Hematopoietic multipotent progenitor cell treated with erythropoietin and hydrocortisone succinate and interleukin-3 and kit ligand, for 17 days (in vitro differentiated cells): ENCODE measurements at regions not wholly inside any gene's neighbourhood (a gene's known extent, or its start where the extent isn't known, plus 50 kb on each side); places are given as distances from the start of the nearest gene placed in this dataset.

Experiments used
- DNase-seq: peaks from one replicate; pipeline ENCODE4 v3.0.0-alpha.2; 2015; ENCODE audit warnings: low spot score

DNA sequence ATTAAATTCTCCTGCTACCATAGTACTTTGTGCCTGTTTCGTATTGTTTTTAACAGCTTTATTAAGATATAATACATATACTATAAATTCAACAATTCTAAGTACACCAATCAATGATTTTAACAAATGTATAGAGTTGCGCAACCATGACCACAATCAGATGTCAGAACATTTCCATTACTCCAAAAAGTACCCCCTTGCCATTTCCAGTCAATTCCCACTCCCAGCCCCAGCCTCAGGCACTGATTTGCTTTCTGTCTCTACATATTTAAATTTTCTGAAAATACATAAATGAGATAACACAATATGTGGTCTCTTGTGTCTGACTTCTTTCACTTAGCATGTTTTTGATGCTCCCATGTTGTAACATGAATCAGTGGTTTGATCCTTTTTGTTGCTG is 193.9 kb downstream of the FIGN start:
- no peak for DNase-seq

DNA sequence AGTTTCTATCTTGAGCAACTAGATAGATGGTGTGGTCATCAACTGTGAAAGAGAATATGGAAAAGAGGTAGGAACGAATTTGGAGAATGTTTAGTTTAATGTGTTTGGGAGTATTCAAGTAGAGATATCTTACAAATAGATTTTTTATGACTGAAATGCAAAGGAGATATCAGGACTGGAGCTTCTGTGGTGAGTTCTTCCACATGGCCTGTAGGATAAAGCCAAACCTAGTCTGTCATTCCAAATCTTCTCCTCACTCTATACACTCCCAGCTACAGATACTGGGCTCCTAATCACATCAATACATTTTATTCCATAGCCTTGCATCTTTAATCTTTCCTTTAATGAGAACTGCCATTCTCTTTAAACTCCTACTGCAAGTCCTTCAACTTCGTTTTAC is 194.3 kb downstream of the FIGN start:
- DNase-seq, result no peak

DNA sequence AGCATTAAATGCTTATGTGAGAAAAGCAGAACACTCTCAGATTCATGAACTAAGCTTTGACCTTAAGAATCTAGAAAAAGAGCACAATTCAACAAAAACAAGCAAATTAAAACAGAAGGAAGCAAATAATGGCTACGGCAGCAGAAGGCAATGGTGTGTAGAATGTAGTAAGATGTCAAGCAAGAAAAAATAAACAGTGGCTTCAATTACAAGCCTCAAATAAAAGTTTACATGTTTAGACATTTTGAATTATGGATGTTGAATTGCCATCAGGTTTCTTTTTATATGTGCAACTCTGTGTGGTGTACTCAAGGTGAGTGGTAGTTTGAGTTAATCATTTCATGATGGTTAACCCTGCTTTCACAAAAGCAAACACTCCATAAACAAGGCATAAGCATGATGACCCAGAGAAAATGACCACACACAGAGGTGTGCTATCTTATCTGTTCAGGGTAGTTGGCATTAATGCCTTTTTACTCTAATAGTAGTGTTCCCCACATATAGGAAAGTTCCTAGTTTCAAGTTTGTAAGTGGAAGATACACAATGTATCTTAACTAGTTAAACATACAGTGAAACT is 207.1 kb downstream of the FIGN start:
- no peak for DNase-seq

DNA sequence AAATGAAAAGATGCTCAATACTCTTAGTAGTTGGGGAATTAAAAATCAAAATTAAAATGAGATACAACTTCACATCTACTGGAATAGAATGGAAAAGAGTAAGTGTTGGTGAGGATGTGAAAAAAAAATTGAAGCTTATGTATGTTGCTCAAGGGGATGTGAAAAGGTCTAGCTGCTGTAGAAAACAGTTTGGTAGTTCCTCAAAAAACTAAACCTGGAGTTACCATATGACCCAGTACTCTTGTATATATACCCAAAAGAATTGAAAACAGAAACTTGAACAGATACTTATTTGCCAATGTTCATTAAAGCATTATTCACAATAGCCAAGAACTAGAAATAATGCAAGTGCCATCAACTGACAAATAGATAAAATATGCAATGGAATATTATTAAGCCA is 208.4 kb downstream of the FIGN start:
- DNase-seq, result no peak

DNA sequence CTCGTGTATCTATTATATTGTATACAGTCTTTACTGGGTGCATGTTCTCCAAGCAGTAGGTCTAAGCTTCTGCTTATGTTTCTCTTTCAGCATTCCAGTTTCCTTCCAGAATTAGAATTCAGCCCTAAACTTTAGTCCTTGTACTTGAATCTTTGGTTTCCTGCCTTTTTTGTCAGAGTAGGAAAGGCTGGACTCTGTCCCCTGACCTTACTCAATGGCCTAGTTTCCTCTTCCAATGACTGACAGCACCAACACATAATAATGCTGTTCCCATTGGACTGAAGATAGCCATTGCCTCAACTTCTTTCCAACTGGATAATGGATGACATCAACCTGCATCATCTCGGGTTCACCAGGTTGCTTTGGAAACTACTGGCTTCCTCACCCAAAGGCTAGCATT is 217.0 kb downstream of the FIGN start:
- no peak for DNase-seq

DNA sequence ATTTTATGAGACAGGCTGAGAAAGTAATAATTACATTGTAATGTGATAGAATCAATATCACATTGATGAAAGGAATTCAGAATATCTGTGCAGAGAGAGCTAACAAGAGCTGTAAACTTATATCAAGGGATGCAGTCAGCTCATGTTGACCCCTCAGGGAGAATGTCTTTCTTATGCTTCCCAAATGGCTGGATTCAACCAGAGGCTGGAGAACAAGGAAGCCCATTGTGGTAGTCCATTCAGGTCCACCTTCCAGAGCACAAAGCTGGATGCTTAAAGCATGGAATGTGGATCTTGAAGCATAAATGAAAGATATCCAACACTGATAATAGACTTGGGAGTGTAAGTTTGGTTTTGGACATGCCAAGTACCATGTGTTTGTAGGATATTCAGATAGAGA is 220.0 kb downstream of the FIGN start:
- no peak for DNase-seq

DNA sequence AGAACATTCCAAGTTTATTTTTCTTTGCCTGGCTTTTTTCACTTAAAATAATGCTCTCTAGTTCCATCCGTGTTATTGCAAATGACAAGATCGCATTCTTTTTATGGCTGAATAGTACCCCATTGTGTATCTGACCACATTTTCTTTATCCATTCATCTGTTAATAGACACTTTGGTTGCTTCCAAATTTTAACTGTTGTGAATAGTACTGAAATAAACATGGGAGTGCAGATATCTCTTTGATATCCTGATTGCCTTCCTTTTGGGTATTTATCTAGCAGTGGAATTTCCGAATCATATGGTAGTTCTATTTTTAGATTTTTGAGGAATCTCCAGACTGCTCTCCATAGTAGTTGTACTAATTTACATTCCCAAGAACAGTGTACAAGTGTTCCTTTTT is 230.5 kb downstream of the FIGN start:
- DNase-seq, result no peak

DNA sequence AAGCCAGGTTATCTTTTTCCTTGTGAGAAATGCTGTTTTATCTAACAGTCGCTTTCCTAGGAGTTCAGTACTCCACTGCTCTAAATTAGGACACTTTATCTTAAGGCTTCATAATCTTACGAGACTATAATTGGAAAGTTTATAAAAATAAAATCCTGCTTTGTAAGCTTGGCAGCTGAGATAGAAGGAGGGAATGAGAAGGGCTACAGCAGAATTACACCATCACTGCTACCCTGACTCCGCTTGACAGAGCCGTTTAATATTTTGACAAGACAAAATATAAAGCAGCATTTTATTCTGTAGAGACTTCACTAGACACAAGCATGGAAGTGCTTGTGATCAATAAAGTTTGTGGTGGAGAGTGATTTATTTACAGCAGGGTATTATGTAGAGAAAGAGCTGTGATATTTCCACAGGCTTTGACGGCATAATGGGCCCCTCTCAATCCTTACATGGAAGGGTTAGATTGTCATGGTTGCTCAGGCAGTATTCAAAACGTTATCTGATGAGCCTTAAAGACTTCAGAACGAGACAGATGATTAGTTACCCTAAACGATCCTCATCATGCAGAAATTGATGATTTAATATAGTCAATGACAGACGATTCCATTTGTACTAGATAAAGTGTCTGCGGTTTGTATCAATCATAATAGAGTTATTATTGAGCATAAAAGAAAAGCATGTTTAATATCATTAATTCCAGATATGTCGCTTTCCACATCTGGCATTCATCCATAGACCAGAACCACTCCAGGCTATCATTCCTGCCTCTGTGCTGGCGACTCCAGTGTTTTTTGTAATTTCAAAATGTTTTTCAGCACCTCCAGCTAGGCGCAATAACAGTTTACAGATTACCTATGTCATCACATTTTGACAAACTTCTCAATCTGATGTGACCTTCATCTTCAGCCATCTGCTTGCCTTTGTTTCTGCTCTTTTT is 242.2 kb downstream of the FIGN start:
- no peak for DNase-seq

DNA sequence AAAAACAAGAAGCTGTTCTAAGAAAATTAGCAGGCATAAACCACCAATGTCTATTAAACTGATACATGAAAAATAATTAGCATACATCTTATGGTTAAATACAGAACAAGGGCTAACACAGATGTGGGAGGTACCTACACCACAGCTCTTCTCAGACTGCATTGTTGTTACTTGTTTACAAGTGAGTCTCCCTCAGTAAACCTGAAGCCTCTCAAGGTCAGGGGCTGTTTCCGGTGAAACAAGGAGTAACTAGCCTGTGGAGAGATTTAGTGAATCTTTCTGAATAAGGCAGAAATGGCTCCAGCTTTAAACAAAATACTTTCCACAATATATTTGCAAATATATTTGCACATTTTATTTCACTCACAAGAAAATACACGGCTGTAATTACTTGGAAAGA is 244.0 kb downstream of the FIGN start:
- no peak for DNase-seq

DNA sequence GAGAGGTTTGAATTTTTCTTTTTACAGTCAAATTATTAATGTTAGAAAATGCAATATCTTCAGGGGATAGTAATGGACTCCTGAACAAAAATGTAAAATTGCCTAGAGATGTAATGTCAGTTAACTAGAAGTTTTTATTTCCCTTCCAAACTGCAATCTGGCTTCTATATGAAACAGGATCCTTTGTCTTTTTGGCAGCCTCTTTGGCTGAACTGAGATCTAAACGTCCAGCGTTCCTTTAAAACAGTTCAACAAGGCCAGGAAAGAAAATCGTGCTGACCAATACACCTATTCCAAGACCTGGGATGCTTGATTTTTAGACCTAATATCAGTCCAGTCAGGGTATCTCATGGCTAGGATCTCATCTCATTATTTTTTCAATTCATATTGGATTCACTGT is 245.5 kb downstream of the FIGN start:
- DNase-seq, result no peak

DNA sequence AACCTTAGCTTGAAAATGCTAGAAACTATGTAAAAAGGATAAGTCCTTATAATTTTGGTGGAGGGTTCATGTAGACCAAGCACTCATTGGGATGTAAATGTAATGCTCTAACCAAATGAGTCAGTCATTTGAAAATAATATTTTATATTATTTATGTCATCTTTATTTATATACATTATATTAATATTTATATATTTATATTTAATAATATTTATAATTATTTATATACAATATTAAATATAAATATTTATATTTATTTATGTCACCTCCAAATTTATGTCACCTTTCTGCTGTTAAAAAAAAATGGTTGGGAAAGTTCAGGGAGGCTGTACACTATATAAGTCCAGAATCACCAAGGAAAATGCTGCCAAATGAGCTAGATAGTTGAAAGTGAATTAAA is 254.3 kb downstream of the FIGN start:
- DNase-seq, result no peak

DNA sequence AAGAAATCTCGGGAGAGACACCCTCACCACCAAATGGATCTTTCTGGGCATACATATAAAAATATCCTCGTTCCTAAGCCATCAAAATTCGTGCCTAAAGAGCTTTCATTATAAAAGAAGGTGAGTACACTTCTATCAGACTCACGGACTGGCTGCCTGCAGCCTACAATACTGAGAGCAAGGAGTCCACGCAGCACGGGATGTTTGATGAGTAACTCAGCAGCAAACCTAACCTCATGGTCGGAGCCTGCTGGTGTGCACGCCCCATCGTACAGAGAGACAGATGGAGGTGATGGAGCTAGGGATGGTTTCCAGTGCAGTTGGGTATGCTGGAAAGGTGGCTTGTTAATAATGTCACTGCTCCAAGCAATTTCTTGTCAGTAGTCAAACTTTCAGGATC is 256.2 kb downstream of the FIGN start:
- no peak for DNase-seq

DNA sequence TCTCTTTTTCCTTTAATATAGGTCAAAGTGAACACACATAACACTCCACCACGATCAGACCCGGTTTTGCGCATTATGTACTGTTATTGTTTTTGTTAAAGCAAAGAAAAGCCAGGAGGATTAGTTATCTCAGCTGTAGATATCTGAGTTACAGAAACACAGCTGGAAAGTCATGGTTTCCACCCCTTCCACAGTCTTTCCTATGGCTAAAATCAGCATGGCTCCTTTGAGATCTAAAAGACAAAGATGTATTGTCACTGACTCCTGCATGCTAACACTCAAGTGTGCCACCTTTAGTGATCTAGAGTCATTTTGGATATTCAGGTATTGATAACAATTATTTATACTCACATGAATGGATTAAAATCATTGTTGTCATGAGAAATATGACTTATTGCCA is 260.0 kb downstream of the FIGN start:
- no peak for DNase-seq

DNA sequence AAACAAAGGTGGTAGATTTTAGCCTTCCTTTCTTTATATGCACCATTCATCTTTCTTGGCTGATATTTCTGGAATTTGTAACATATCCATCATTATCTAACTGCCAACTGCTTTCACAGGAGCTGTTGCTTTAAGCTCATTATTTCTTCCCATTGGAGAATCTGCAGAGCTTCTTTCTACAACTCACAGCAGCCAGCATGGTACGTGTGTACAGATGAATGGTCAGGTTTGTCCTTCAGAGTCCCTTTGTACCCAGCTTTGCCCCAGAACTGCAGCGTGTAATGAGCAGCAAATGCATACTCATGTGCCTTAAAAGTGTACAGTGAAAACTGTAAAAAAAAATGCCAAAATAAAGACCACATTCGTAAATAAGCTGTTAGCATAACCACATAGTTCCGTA is 260.9 kb downstream of the FIGN start:
- DNase-seq, result no peak

DNA sequence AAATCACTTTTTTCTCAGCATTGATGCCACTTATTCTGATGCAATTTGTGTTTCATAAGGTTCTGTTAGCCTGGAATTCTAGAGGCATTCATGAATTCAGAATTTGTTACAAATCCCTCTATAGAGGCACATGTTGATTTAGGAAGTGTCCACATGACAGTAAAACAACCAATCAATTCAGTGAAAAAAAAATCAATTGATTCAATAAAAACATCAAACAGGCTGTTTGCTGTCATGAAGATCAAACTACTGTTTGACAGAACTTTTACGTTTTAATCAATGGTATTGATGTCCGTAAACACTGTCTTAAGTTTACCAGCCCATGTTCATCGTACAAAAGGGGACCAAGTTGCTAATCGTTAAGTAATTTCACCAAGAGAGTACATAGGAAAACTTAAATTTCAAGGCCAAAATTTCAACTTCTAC is 261.5 kb downstream of the FIGN start:
- no peak for DNase-seq

DNA sequence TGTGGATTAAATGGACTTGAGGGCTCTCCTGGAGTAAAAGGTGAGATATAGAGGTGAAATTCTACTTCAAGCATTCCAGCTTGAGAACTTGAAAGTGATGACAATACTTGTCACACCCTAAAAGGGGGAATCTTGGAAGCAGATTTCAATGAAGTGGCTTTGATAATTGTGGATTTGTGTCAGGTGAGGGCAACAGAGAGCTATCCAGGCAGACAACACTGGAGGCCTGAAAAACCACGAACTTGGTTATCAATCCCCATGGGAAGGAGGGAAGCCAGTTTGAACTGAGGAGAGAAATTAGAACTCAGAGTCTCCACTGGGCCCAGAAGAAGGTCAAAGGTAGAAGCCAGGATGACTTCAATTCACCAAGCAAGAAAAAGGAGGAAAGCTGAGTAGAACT is 263.9 kb downstream of the FIGN start:
- no peak for DNase-seq

DNA sequence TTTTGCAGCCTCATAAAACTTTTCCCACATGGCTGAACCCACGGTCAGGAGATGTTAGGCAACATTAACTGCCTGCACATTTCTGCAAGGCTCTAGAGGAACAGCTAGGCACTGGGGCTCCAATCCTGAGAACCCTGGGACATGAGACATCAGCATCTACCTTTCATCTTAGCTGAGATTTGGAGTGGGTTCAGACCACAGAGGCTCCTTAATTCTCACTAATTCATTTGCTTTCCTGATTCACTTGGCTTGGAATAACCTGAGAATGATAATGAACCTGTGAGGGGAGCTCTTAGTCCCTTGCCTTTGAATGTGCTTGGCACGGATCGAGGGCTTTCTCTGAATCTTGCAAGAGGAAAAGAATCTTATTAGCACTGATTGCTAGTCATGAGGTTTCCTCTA is 266.2 kb downstream of the FIGN start:
- DNase-seq, result no peak

DNA sequence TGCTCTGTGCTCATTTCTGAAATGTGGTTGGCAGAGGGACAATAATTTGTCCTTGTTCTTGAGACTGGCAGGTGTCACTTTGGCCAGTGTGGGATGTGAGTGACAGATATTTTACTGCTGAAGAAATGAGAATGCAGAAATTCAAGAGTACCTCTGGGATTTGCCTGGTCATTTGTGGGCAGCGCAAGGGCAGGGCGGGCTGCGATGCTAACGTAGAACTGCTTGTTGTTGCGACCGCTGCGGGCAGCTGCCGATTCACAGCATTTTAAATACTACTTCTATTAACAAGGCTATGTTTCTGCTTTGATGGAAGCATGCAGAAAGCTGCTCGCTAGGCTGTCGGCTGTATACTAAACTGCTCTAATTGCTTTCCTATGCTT is 268.6 kb downstream of the FIGN start:
- no peak for DNase-seq

DNA sequence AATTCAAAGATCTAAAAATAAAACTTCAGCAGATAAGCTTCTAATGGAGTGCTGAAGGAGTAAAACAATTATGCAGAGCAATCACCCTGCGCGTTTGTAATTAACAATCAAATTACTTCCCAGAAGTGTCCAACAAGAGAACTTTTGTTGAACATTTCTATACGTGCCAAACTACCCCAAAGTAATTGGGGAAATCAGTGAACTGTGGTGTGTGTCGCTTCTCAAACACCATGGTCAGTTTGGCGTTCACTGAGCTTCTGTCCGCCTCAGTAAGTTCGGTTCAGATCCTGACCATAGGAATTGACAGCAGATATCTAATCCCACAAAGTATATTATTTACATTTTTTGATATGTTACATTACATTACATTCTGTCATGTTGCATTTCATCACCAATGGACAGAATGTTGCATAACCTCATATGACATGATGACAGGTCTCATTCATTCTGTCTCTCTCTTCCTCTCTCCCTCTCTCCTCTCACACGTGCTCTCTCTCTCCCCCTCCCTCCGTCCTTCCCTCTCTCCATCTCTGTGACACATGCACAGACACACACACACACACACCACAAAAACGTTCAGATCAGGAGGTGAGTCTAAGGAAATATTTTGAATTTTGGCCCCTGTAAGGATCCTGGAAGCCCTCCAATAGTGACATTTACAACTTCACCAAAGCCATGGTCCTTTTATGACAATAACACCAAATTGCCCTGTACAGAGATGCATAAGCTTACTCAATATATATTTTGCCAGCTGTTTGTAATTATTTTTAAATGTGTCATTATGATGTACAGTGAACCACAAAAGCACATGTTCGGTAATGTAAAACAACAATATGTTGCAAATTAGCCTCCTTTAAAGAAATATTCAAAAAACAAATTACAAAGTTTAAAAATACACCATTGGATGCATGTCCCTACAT is 269.2 kb downstream of the FIGN start:
- no peak for DNase-seq

DNA sequence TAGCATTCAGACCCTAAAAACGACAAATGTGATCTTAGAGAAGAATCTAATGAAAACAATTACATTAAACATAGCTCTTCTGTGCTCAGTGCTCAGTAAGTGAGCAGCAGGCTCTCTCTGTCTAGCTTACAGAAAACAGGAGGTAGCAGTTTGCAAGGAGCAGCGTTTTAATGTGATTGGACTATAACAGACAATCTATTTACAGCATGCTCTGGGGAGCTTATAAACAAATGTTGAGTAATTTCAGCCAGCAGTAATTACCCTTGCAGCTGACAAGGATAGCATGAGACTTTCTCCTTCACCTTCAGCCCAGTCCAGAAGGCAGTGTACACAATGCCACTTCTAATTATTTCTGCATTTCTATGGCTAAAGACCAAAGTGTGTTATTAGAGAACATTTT is 270.4 kb downstream of the FIGN start:
- DNase-seq, result no peak

DNA sequence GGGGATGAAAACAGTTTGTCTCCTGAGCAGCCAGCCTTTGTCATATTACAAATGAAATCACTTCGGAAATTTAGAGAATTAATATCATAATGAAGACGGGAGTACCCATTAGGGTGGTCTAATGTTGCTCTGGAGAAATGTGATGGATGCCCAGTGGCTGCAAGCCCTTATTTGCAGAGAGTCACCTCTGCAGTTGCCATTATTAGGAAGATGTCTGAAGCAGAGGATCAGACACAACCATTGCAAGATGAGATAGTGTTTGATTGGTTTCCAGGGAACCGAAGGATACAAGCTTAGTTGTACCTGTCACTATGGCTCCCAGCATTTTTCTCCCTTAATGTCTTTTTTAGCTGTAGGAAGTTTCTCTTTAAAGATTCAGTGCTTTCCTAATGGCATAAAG is 272.4 kb downstream of the FIGN start:
- no peak for DNase-seq

DNA sequence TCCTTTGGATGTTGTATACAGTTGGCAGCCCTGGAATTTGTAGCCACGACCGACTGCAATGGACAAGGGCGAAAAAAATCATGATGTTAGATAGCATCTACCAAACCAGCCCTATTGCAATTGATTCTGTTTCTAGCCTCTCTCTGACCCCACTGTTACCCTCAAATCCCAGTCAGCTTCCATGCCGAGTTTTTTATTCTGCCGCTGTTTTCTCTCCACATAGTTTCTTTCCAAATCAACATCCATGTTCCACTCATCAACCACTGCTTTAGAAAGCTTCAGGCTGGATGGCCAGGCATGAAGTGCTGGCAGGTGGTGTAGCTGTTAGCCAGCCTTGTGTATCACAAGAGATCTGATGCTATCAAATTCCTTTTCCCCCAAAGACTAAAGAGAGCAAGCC is 272.8 kb downstream of the FIGN start:
- DNase-seq, result no peak

DNA sequence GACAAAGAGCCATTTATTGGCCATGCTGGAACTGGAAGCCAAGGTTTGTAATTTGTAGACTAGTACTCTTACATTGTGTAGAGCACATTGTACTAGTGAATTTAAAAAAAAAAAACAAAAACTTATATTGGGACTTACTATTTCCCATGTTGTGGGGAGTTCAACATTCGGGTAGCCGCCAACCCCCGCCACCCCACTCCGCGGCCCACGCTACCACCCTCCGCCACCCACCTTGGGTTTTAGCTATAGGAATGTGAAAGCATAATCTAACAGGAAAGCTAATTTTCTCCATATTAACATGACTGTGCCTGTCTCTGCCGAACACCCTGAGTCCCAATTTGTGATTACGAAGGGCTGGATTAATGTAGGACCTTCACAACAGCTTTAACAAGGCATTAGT is 275.8 kb downstream of the FIGN start:
- DNase-seq, result no peak
